PFSK-1 (cell line): ENCODE measurements at regions not wholly inside any gene's neighbourhood (a gene's known extent, or its start where the extent isn't known, plus 50 kb on each side); places are given as distances from the start of the nearest gene placed in this dataset.

Experiments
- FOXP2 ChIP-seq: optimal IDR thresholded peaks from 2 replicates; pipeline ENCODE3; 2011; ENCODE audit warnings: borderline replicate concordance, control low read depth, inconsistent platforms; ENCODE audit not compliant: insufficient read depth; ENCODE audit errors: extremely low read length, extremely low read depth
- POLR2AphosphoS5 ChIP-seq: IDR thresholded peaks from 2 replicates; pipeline ENCODE4 v1.6.1; 2012; ENCODE audit warnings: low read depth, mild to moderate bottlenecking, control low read depth, low read length, moderate library complexity
- REST ChIP-seq, 2 experiments: IDR thresholded peaks; 2 replicates each; pipeline versions ENCODE4 v1.6.1 to v1.8.0; 2011 to 2012; ENCODE audit warnings: low read depth in 2 of 2, low read length in 2 of 2, control low read depth in 1 of 2, inconsistent platforms in 1 of 2, mild to moderate bottlenecking in 1 of 2, moderate library complexity in 1 of 2; ENCODE audit not compliant: insufficient read depth in 1 of 2
- SIN3A ChIP-seq: IDR thresholded peaks from 2 replicates; pipeline ENCODE4 v1.6.1; 2012; ENCODE audit warnings: mild to moderate bottlenecking, low read length, moderate library complexity, borderline replicate concordance; ENCODE audit not compliant: insufficient read depth
- TAF1 ChIP-seq: IDR thresholded peaks from 2 replicates; pipeline ENCODE4 v1.6.1; 2012; ENCODE audit warnings: low read length, control low read depth, borderline replicate concordance; ENCODE audit not compliant: insufficient read depth

GRCh38 chr22:47296405-47297260 is 534.2 kb downstream of the TBC1D22A start:
- TF ChIP-seq REST (IDR thresholded peaks at IDR 0.05; ENCODE audit: insufficient read depth in 1 of 2, low read depth in 2 of 2, low read length in 2 of 2) = no peak
- no peak for TF ChIP-seq SIN3A
- TF ChIP-seq TAF1 = no peak
- no peak for TF ChIP-seq POLR2AphosphoS5
- TF ChIP-seq FOXP2 = no peak

- TF ChIP-seq POLR2AphosphoS5 (no peak), SIN3A (no peak), TAF1 (no peak)
Observed at GRCh38 chr22:47295982-47296381, 533.5 kb downstream of the TBC1D22A start.

GRCh38 chr22:47295226-47295901 is 532.9 kb downstream of the TBC1D22A start:
- TF ChIP-seq REST (IDR thresholded peaks at IDR 0.05; ENCODE audit: insufficient read depth in 1 of 2, low read depth in 2 of 2, low read length in 2 of 2) (no peak), FOXP2 (no peak)

GRCh38 chr22:47294576-47294975 is 532.1 kb downstream of the TBC1D22A start:
- TF ChIP-seq POLR2AphosphoS5 (no peak), TAF1 (no peak), REST (IDR thresholded peaks at IDR 0.05; ENCODE audit: insufficient read depth in 1 of 2, low read depth in 2 of 2, low read length in 2 of 2) (no peak), SIN3A (no peak), FOXP2 (no peak)

- TF ChIP-seq POLR2AphosphoS5 = no peak
- TF ChIP-seq TAF1 = no peak
- no peak for TF ChIP-seq SIN3A
- no peak for TF ChIP-seq REST (IDR thresholded peaks at IDR 0.05; ENCODE audit: insufficient read depth in 1 of 2, low read depth in 2 of 2, low read length in 2 of 2)
- TF ChIP-seq FOXP2 = no peak
Observed at GRCh38 chr22:47294222-47294532, 531.7 kb downstream of the TBC1D22A start.
